ENCODE measurements at regions not wholly inside any gene's neighbourhood (a gene's known extent, or its start where the extent isn't known, plus 50 kb on each side); places are given as distances from the start of the nearest gene placed in this dataset.

- intact Hi-C loops (cut with micrococcal nuclease) = no loop called here
- Histone ChIP-seq H3K4me3 (ENCODE audit: control extremely low read depth in 1 of 5, extremely low read depth in 1 of 5, insufficient read depth in 1 of 5, low read depth in 2 of 5, low read length in 4 of 5) (no peak overlapping the region), H3K36me3 (replicated peaks in 1 of 2; ENCODE audit: control extremely low read depth in 1 of 2, control insufficient read depth in 1 of 2, extremely low read depth in 1 of 2, insufficient read depth in 2 of 2, low read length in 1 of 2) (no peaks in the 10 kb centered on the region), H3K4me1 (ENCODE audit: control insufficient read depth in 2 of 2, insufficient read depth in 2 of 2, low read length in 2 of 2) (no peaks in the 10 kb centered on the region), H3K9me3 (ENCODE audit: control extremely low read depth in 1 of 3, control insufficient read depth in 2 of 3, insufficient read depth in 1 of 3, low read length in 2 of 3) (no peaks in the 10 kb centered on the region), H3K9ac (ENCODE audit: low read length) (no peak overlapping the region), H3K4me2 (replicated peaks; ENCODE audit: low read depth, low read length, poor library complexity, severe bottlenecking) (no peak overlapping the region), H4K20me1 (ENCODE audit: control insufficient read depth, insufficient read depth, low read length, poor library complexity, severe bottlenecking) (no peaks in the 10 kb centered on the region), H3K79me2 (ENCODE audit: control insufficient read depth, insufficient read depth, low read length) (no peaks in the 10 kb centered on the region), H3K27me3 (replicated peaks in 1 of 4; ENCODE audit: control extremely low read depth in 1 of 4, control insufficient read depth in 3 of 4, insufficient read depth in 4 of 4, low read length in 3 of 4) (no peaks in the 10 kb centered on the region), H3K27ac (ENCODE audit: low read length in 2 of 2) (no peak overlapping the region), H2AFZ (ENCODE audit: insufficient read depth, low read depth, low read length, poor library complexity, severe bottlenecking) (no peak overlapping the region)
- Mint-ChIP-seq H3K4me3 (no peak overlapping the region), H3K9me3 (ENCODE audit: insufficient read depth) (no peaks in the 10 kb centered on the region), H3K4me1 (no peaks in the 10 kb centered on the region), H3K27ac (no peak overlapping the region), H3K27me3 (no peaks in the 10 kb centered on the region)
- TF ChIP-seq EZH2 (IDR thresholded peaks at IDR 0.05; ENCODE audit: borderline replicate concordance, insufficient read depth, low read depth, low read length, poor library complexity, severe bottlenecking) = no peak
- TF ChIP-seq, protein P1, sequence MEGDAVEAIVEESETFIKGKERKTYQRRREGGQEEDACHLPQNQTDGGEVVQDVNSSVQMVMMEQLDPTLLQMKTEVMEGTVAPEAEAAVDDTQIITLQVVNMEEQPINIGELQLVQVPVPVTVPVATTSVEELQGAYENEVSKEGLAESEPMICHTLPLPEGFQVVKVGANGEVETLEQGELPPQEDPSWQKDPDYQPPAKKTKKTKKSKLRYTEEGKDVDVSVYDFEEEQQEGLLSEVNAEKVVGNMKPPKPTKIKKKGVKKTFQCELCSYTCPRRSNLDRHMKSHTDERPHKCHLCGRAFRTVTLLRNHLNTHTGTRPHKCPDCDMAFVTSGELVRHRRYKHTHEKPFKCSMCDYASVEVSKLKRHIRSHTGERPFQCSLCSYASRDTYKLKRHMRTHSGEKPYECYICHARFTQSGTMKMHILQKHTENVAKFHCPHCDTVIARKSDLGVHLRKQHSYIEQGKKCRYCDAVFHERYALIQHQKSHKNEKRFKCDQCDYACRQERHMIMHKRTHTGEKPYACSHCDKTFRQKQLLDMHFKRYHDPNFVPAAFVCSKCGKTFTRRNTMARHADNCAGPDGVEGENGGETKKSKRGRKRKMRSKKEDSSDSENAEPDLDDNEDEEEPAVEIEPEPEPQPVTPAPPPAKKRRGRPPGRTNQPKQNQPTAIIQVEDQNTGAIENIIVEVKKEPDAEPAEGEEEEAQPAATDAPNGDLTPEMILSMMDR (IDR thresholded peaks at IDR 0.05) = no peak
- WGBS (ENCODE audit: insufficient coverage) = 100% methylated on average over 2 of the region's 3 CpGs
- ATAC-seq (ENCODE audit: low read depth) (no peak), DNase-seq (no peak)
- POLR2A ChIA-PET = no interaction called here
- CTCF ChIA-PET = no interaction called here
Measured at GRCh38 chrY:8852278-8852677, 485.0 kb upstream of the TSPY4 start.

DNA sequence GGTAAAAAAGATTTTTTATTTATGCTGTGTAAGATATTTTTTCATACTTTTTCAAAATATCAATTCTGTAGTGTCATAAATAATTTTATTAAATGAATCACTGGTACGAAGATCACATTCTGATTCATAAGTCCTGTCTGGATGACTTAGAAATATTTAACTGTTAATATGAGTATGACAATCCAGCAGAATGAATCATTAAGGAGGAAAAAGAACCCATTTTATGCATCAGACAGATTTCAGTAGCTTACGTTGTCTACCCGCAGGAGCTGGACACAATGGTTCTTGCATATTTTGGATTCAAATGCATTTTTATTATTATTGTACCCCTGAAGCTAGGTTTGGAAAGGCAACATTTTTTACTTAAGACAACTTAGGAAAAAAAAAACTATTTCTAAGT, 448.9 kb upstream of the TSPY4 start:
- WGBS (ENCODE audit: insufficient coverage) = no CpG with 5 or more reads among the region's 3 CpGs
- intact Hi-C loops (cut with micrococcal nuclease) = no loop called here
- no peak for TF ChIP-seq EZH2 (IDR thresholded peaks at IDR 0.05; ENCODE audit: borderline replicate concordance, insufficient read depth, low read depth, low read length, poor library complexity, severe bottlenecking)
- TF ChIP-seq, protein P1 (IDR thresholded peaks at IDR 0.05) = no peak
- H3K4me1 ChIP-seq (ENCODE audit: control insufficient read depth in 2 of 2, insufficient read depth in 2 of 2, low read length in 2 of 2) = no peaks in the 10 kb centered on the region
- Mint-ChIP-seq H3K4me1 (no peaks in the 10 kb centered on the region), H3K27ac (no peak overlapping the region), H3K27me3 (no peaks in the 10 kb centered on the region), H3K9me3 (ENCODE audit: insufficient read depth) (no peaks in the 10 kb centered on the region), H3K4me3 (no peak overlapping the region)
- ChIA-PET CTCF (no interaction called here), POLR2A (no interaction called here)
- H4K20me1 ChIP-seq (ENCODE audit: control insufficient read depth, insufficient read depth, low read length, poor library complexity, severe bottlenecking) = no peaks in the 10 kb centered on the region
- H3K9ac ChIP-seq (ENCODE audit: low read length) = no peak overlapping the region
- DNase-seq (no peak), ATAC-seq (ENCODE audit: low read depth) (no peak)
- no peak overlapping the region for H3K27ac ChIP-seq (ENCODE audit: low read length in 2 of 2)
- no peaks in the 10 kb centered on the region for H3K36me3 ChIP-seq (replicated peaks in 1 of 2; ENCODE audit: control extremely low read depth in 1 of 2, control insufficient read depth in 1 of 2, extremely low read depth in 1 of 2, insufficient read depth in 2 of 2, low read length in 1 of 2)
- no peaks in the 10 kb centered on the region for H3K9me3 ChIP-seq (ENCODE audit: control extremely low read depth in 1 of 3, control insufficient read depth in 2 of 3, insufficient read depth in 1 of 3, low read length in 2 of 3)
- no peak overlapping the region for H2AFZ ChIP-seq (ENCODE audit: insufficient read depth, low read depth, low read length, poor library complexity, severe bottlenecking)
- H3K4me3 ChIP-seq (ENCODE audit: control extremely low read depth in 1 of 5, extremely low read depth in 1 of 5, insufficient read depth in 1 of 5, low read depth in 2 of 5, low read length in 4 of 5) = no peak overlapping the region
- no peak overlapping the region for H3K4me2 ChIP-seq (replicated peaks; ENCODE audit: low read depth, low read length, poor library complexity, severe bottlenecking)
- H3K79me2 ChIP-seq (ENCODE audit: control insufficient read depth, insufficient read depth, low read length) = no peaks in the 10 kb centered on the region
- H3K27me3 ChIP-seq (replicated peaks in 1 of 4; ENCODE audit: control extremely low read depth in 1 of 4, control insufficient read depth in 3 of 4, insufficient read depth in 4 of 4, low read length in 3 of 4) = no peaks in the 10 kb centered on the region
